K562 (cell line): ENCODE measurements at regions not wholly inside any gene's neighbourhood (a gene's known extent, or its start where the extent isn't known, plus 50 kb on each side); places are given as distances from the start of the nearest gene placed in this dataset.
A peak's percentile ranks its signal among the peaks of the same experiment; 100 is the strongest.

Source experiments
- BRF1 ChIP-seq: IDR thresholded peaks from 3 replicates; pipeline ENCODE4 v1.6.1; 2011; ENCODE audit warnings: borderline replicate concordance, mild to moderate bottlenecking; ENCODE audit not compliant: insufficient read length; ENCODE audit errors: extremely low read depth
- DEAF1 ChIP-seq: fragments of 450-650 bp; formaldehyde crosslinking; IDR thresholded peaks from 2 replicates; pipeline ENCODE4 v1.4.0; 2020; ENCODE audit warnings: mild to moderate bottlenecking, moderate library complexity
- FUS ChIP-seq: fragments of 200-400 bp; formaldehyde crosslinking; optimal IDR thresholded peaks from 2 replicates; pipeline ENCODE3; 2017; ENCODE audit warnings: low read depth, low read length
- GABPB2 ChIP-seq: fragments of 250-450 bp; sonication (Bioruptor Pico); conservative IDR thresholded peaks from 2 replicates; pipeline ENCODE4 v1.5.1; 2021; ENCODE audit warnings: mild to moderate bottlenecking
- GTF2A2 ChIP-seq: IDR thresholded peaks from 2 replicates; pipeline ENCODE4 v1.6.1; 2016; ENCODE audit warnings: mild to moderate bottlenecking, missing genetic modification characterization, missing compliant biosample characterization
- JUN ChIP-seq, 2 experiments: sonication (generic) in 1 of 2; formaldehyde crosslinking in 1 of 2; IDR thresholded peaks; 2 replicates each; pipeline versions ENCODE4 v1.6.1 to v1.8.0; 2012 to 2022; ENCODE audit warnings: borderline replicate concordance in 2 of 2, mild to moderate bottlenecking in 2 of 2, improper control_type of control experiment in 1 of 2, low read depth in 1 of 2, low read length in 1 of 2, missing genetic modification reagents in 1 of 2
- NCOA1 ChIP-seq: fragments of 450-650 bp; IDR thresholded peaks from 2 replicates; pipeline ENCODE4 v1.6.1; 2016; ENCODE audit warnings: low read depth
- PCBP2 ChIP-seq: fragments of 200-400 bp; formaldehyde crosslinking; IDR thresholded peaks from 2 replicates; pipeline ENCODE4 v1.6.1; 2018; ENCODE audit warnings: low read length, low read depth, mild to moderate bottlenecking, moderate library complexity; ENCODE audit not compliant: poor library complexity, severe bottlenecking
- RAD21 ChIP-seq, 2 experiments: fragments of 250-450 bp in 1 of 2; fragments of 450-650 bp in 1 of 2; sonication (Bioruptor Pico) in 1 of 2; formaldehyde crosslinking in 1 of 2; IDR thresholded peaks in 1 of 2; conservative IDR thresholded peaks in 1 of 2; 2 replicates each; pipeline versions ENCODE4 v1.4.0 to v1.8.0; 2020 to 2022; ENCODE audit warnings: mild to moderate bottlenecking in 2 of 2, moderate library complexity in 1 of 2
- ZNF175 ChIP-seq: fragments of 200-800 bp; sonication (Bioruptor generic); IDR thresholded peaks from 2 replicates; pipeline ENCODE4 v1.6.1; 2016; ENCODE audit warnings: low read depth, mild to moderate bottlenecking, missing genetic modification characterization, missing compliant biosample characterization
- TF ChIP-seq, protein P1 (sequence below): fragments of 250-450 bp; sonication (Bioruptor Pico); IDR thresholded peaks from 2 replicates; pipeline ENCODE4 v1.9.0; 2021; ENCODE audit warnings: mild to moderate bottlenecking
- TF ChIP-seq, protein P2 (sequence below), 3 experiments: IDR thresholded peaks in 2 of 3; conservative IDR thresholded peaks in 1 of 3; 2 replicates each; pipeline ENCODE4 v1.5.1; 2011 to 2012; ENCODE audit warnings: low read length in 3 of 3, mild to moderate bottlenecking in 3 of 3, control low read depth in 2 of 3, improper control_type of control experiment in 1 of 3, inconsistent platforms in 1 of 3, low read depth in 1 of 3, mixed read lengths in 1 of 3, moderate library complexity in 1 of 3; ENCODE audit not compliant: insufficient read depth in 2 of 3
- TF ChIP-seq, protein P3 (sequence below): fragments of 450-650 bp; conservative IDR thresholded peaks from 2 replicates; pipeline ENCODE4 v1.6.1; 2016; ENCODE audit warnings: missing genetic modification characterization, low read depth, mild to moderate bottlenecking, missing compliant biosample characterization, moderate library complexity

- TF ChIP-seq, protein P1, sequence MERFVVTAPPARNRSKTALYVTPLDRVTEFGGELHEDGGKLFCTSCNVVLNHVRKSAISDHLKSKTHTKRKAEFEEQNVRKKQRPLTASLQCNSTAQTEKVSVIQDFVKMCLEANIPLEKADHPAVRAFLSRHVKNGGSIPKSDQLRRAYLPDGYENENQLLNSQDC = no peak
- TF ChIP-seq DEAF1 (CRISPR knock-in tag) = peak; percentile 71
- TF ChIP-seq, protein P2, sequence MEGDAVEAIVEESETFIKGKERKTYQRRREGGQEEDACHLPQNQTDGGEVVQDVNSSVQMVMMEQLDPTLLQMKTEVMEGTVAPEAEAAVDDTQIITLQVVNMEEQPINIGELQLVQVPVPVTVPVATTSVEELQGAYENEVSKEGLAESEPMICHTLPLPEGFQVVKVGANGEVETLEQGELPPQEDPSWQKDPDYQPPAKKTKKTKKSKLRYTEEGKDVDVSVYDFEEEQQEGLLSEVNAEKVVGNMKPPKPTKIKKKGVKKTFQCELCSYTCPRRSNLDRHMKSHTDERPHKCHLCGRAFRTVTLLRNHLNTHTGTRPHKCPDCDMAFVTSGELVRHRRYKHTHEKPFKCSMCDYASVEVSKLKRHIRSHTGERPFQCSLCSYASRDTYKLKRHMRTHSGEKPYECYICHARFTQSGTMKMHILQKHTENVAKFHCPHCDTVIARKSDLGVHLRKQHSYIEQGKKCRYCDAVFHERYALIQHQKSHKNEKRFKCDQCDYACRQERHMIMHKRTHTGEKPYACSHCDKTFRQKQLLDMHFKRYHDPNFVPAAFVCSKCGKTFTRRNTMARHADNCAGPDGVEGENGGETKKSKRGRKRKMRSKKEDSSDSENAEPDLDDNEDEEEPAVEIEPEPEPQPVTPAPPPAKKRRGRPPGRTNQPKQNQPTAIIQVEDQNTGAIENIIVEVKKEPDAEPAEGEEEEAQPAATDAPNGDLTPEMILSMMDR (IDR thresholded peaks at IDR 0.05 in 2 of 3, conservative IDR thresholded peaks at IDR 0.05 in 1 of 3; ENCODE audit: insufficient read depth in 2 of 3, low read depth in 1 of 3, low read length in 3 of 3) = peak; percentile 50 to 80 (median 55)
- no peak for TF ChIP-seq BRF1
- TF ChIP-seq, protein P3, sequence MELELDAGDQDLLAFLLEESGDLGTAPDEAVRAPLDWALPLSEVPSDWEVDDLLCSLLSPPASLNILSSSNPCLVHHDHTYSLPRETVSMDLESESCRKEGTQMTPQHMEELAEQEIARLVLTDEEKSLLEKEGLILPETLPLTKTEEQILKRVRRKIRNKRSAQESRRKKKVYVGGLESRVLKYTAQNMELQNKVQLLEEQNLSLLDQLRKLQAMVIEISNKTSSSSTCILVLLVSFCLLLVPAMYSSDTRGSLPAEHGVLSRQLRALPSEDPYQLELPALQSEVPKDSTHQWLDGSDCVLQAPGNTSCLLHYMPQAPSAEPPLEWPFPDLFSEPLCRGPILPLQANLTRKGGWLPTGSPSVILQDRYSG = no peak
- TF ChIP-seq GTF2A2 (tag) = no peak
- TF ChIP-seq RAD21 (CRISPR knock-in tag; conservative IDR thresholded peaks at IDR 0.05 in 1 of 2, IDR thresholded peaks at IDR 0.05 in 1 of 2) = peak; percentile 75 to 79
- no peak for TF ChIP-seq PCBP2
- TF ChIP-seq ZNF175 (CRISPR knock-in tag) = no peak
- no peak for TF ChIP-seq GABPB2 (CRISPR knock-in tag)
- TF ChIP-seq NCOA1 = no peak
- TF ChIP-seq JUN (IDR thresholded peaks at IDR 0.05; ENCODE audit: borderline replicate concordance, low read depth, low read length) = no peak
- TF ChIP-seq JUN (CRISPR knock-in tag; IDR thresholded peaks at IDR 0.05; ENCODE audit: borderline replicate concordance) = no peak
- TF ChIP-seq FUS = no peak
These were observed 263.8 kb downstream of the HS3ST3A1 start (continued) for GRCh38 chr17:13337864-13338371.
